GM23248 (cell line): ENCODE measurements at regions not wholly inside any gene's neighbourhood (a gene's known extent, or its start where the extent isn't known, plus 50 kb on each side); places are given as distances from the start of the nearest gene placed in this dataset.

Source experiments
- DNase-seq: peaks from one replicate; pipeline ENCODE4 v3.0.0-alpha.2; 2015
- H2AFZ ChIP-seq: fragments of 200-600 bp; sonication (generic); 2 replicates; pipeline ENCODE4 v1.6.1; 2016; ENCODE audit warnings: antibody characterized with exemption
- H3F3A ChIP-seq: fragments of 200-600 bp; sonication (generic); 2 replicates; pipeline ENCODE4 v1.6.1; 2016; ENCODE audit warnings: mild to moderate bottlenecking, antibody characterized with exemption, mixed run types; ENCODE audit not compliant: insufficient read depth
- H3K27ac ChIP-seq: fragments of 200-600 bp; sonication (generic); 2 replicates; pipeline ENCODE4 v1.5.1; 2016; ENCODE audit warnings: mild to moderate bottlenecking
- H3K27me3 ChIP-seq: fragments of 200-600 bp; sonication (generic); replicated peaks from 2 replicates; pipeline ENCODE4 v1.6.1; 2016; ENCODE audit warnings: mild to moderate bottlenecking; ENCODE audit not compliant: insufficient read depth
- H3K36me3 ChIP-seq: fragments of 200-600 bp; sonication (generic); 2 replicates; pipeline ENCODE4 v1.6.1; 2016; ENCODE audit warnings: low read depth, mild to moderate bottlenecking
- H3K4me1 ChIP-seq: fragments of 200-600 bp; sonication (generic); 2 replicates; pipeline ENCODE4 v1.6.1; 2016; ENCODE audit warnings: mild to moderate bottlenecking; ENCODE audit not compliant: insufficient read depth
- H3K4me2 ChIP-seq: fragments of 200-600 bp; sonication (generic); one replicate; pipeline ENCODE4 v1.6.1; 2016; ENCODE audit warnings: mild to moderate bottlenecking; ENCODE audit not compliant: unreplicated experiment
- H3K4me3 ChIP-seq: fragments of 200-600 bp; sonication (generic); 2 replicates; pipeline ENCODE4 v1.5.1; 2016; ENCODE audit warnings: mild to moderate bottlenecking
- H3K79me2 ChIP-seq: fragments of 200-600 bp; sonication (generic); 2 replicates; pipeline ENCODE4 v1.6.1; 2016; ENCODE audit warnings: mild to moderate bottlenecking; ENCODE audit not compliant: insufficient read depth
- H3K9ac ChIP-seq: fragments of 200-600 bp; sonication (generic); 2 replicates; pipeline ENCODE4 v1.6.1; 2016; ENCODE audit warnings: mild to moderate bottlenecking
- H3K9me2 ChIP-seq: fragments of 200-600 bp; sonication (generic); 2 replicates; pipeline ENCODE4 v1.6.1; 2016; ENCODE audit warnings: mixed run types, mild to moderate bottlenecking, moderate library complexity; ENCODE audit not compliant: insufficient read depth
- H3K9me3 ChIP-seq: fragments of 200-600 bp; sonication (generic); one replicate; pipeline ENCODE4 v1.6.1; 2017; ENCODE audit warnings: low read depth
- H4K20me1 ChIP-seq: fragments of 200-600 bp; sonication (generic); 2 replicates; pipeline ENCODE4 v1.6.0; 2016; ENCODE audit not compliant: insufficient read depth
- EZH2 ChIP-seq: fragments of 200-600 bp; sonication (generic); IDR thresholded peaks from 2 replicates; pipeline ENCODE4 v1.6.1; 2018; ENCODE audit warnings: antibody characterized with exemption, mild to moderate bottlenecking; ENCODE audit not compliant: insufficient read depth, poor library complexity, severe bottlenecking
- EZH2phosphoT487 ChIP-seq: fragments of 200-600 bp; sonication (generic); IDR thresholded peaks from 2 replicates; pipeline ENCODE4 v1.6.1; 2018; ENCODE audit warnings: antibody characterized with exemption, moderate library complexity, mild to moderate bottlenecking, low read depth; ENCODE audit not compliant: insufficient read depth
- WGBS, 2 experiments: methylation state at CpG; one replicate each; pipeline ENCODE4 v1.1.6; 2015 to 2017; ENCODE audit warnings: low lambda C conversion rate in 2 of 2, low coverage in 1 of 2; ENCODE audit errors: missing lambda C conversion rate in 2 of 2; 5-methylcytosine and 5-hydroxymethylcytosine counted together
- in situ Hi-C: fragments of 300-500 bp; cut with MboI; formaldehyde crosslinking; loops from 2 replicates; pipeline ENCODE4 v1.15.0; 2020

GRCh38 chr2:75348307-75348706, 149.0 kb upstream of the TACR1 start:
- WGBS, 2 experiments: 0 to 12% methylated on average over 1 of the region's 1 CpG

GRCh38 chr2:75344146-75344545, 144.8 kb upstream of the TACR1 start:
- Histone ChIP-seq H4K20me1 (no peaks in the 10 kb centered on the region), H3K4me2 (no peak overlapping the region), H3K4me3 (no peak overlapping the region), H3K27ac (no peak overlapping the region), H2AFZ (no peak overlapping the region), H3K4me1 (peaks cover 14% of the 10 kb centered on the region), H3K79me2 (no peaks in the 10 kb centered on the region), H3K36me3 (no peaks in the 10 kb centered on the region), H3F3A (no peaks in the 10 kb centered on the region), H3K9ac (no peak overlapping the region), H3K27me3 (no peaks in the 10 kb centered on the region), H3K9me3 (no peaks in the 10 kb centered on the region), H3K9me2 (no peaks in the 10 kb centered on the region)
- TF ChIP-seq EZH2phosphoT487: no peak
- no peak for TF ChIP-seq EZH2
- 92% methylated on average over 1 of the region's 1 CpG for WGBS, 2 experiments
- DNase-seq: no peak
- in situ Hi-C loops: no loop called here

More at GRCh38 chr2:75348307-75348706, 149.0 kb upstream of the TACR1 start:
- Histone ChIP-seq H3K9me2 (no peaks in the 10 kb centered on the region), H3K4me1 (no peaks in the 10 kb centered on the region), H3F3A (no peaks in the 10 kb centered on the region), H3K79me2 (no peaks in the 10 kb centered on the region), H3K9ac (no peak overlapping the region), H3K4me2 (no peak overlapping the region), H3K27ac (no peak overlapping the region), H3K4me3 (no peak overlapping the region), H2AFZ (no peak overlapping the region), H3K9me3 (no peaks in the 10 kb centered on the region), H3K27me3 (no peaks in the 10 kb centered on the region), H4K20me1 (no peaks in the 10 kb centered on the region), H3K36me3 (no peaks in the 10 kb centered on the region)
- DNase-seq: no peak
- TF ChIP-seq EZH2phosphoT487 (no peak), EZH2 (no peak)
- in situ Hi-C loops: no loop called here

- peaks cover 14% of the 10 kb centered on the region for H3K4me1 ChIP-seq
- H3K9me3 ChIP-seq: no peaks in the 10 kb centered on the region
- H3F3A ChIP-seq: no peaks in the 10 kb centered on the region
- TF ChIP-seq EZH2phosphoT487: no peak
- TF ChIP-seq EZH2: no peak
- no peaks in the 10 kb centered on the region for H4K20me1 ChIP-seq
- WGBS, 2 experiments: 57 to 68% methylated on average over 1 of the region's 1 CpG
- no peak overlapping the region for H2AFZ ChIP-seq
- DNase-seq: no peak
- no peak overlapping the region for H3K4me3 ChIP-seq
- no peak overlapping the region for H3K4me2 ChIP-seq
- H3K36me3 ChIP-seq: no peaks in the 10 kb centered on the region
- H3K79me2 ChIP-seq: no peaks in the 10 kb centered on the region
- no peak overlapping the region for H3K9ac ChIP-seq
- no peaks in the 10 kb centered on the region for H3K9me2 ChIP-seq
- no peak overlapping the region for H3K27ac ChIP-seq
- in situ Hi-C loops: no loop called here
- no peaks in the 10 kb centered on the region for H3K27me3 ChIP-seq
Observed at GRCh38 chr2:75342504-75343175, 143.3 kb upstream of the TACR1 start.

GRCh38 chr2:75340560-75340959, 141.2 kb upstream of the TACR1 start:
- H2AFZ ChIP-seq: no peak overlapping the region
- no peaks in the 10 kb centered on the region for H3F3A ChIP-seq
- no peaks in the 10 kb centered on the region for H3K79me2 ChIP-seq
- WGBS, 2 experiments: 8 to 9% methylated on average over 3 of the region's 3 CpGs
- H3K27me3 ChIP-seq: no peaks in the 10 kb centered on the region
- H3K4me1 ChIP-seq: peaks cover 14% of the 10 kb centered on the region
- H3K4me2 ChIP-seq: peak overlapping the region; percentile 27
- H3K9me3 ChIP-seq: no peaks in the 10 kb centered on the region
- DNase-seq: peak; percentile 65
- no peaks in the 10 kb centered on the region for H3K36me3 ChIP-seq
- no peaks in the 10 kb centered on the region for H3K9me2 ChIP-seq
- H4K20me1 ChIP-seq: no peaks in the 10 kb centered on the region
- no peak overlapping the region for H3K9ac ChIP-seq
- in situ Hi-C loops: no loop called here
- 0 out of 2 replicates have a peak overlapping the region, but pooled peaks have one; percentile 7 for H3K4me3 ChIP-seq
- H3K27ac ChIP-seq: no peak overlapping the region
- TF ChIP-seq EZH2phosphoT487: no peak
- TF ChIP-seq EZH2: no peak
